NT2/D1 (cell line): ENCODE measurements at regions not wholly inside any gene's neighbourhood (a gene's known extent, or its start where the extent isn't known, plus 50 kb on each side); places are given as distances from the start of the nearest gene placed in this dataset.

Experiments
- SUZ12 ChIP-seq: IDR thresholded peaks from 2 replicates; pipeline ENCODE4 v1.6.1; 2011; ENCODE audit not compliant: insufficient read length, insufficient read depth; ENCODE audit errors: extremely low read depth
- YY1 ChIP-seq: IDR thresholded peaks from 2 replicates; pipeline ENCODE4 v1.6.1; 2011; ENCODE audit not compliant: insufficient read length, insufficient read depth
- ZNF274 ChIP-seq: IDR thresholded peaks from 2 replicates; pipeline ENCODE4 v1.6.1; 2011; ENCODE audit warnings: mild to moderate bottlenecking, low read depth, low read length

GRCh38 chr20:4549711-4550259 lies 136.5 kb upstream of the PRNP start:
- TF ChIP-seq ZNF274 (no peak), YY1 (no peak), SUZ12 (no peak)
